ENCODE measurements at regions not wholly inside any gene's neighbourhood (a gene's known extent, or its start where the extent isn't known, plus 50 kb on each side); places are given as distances from the start of the nearest gene placed in this dataset.

- H3K27ac ChIP-seq = no peak overlapping the region
- no peaks in the 10 kb centered on the region for H3K36me3 ChIP-seq
- H3K27me3 ChIP-seq = no peaks in the 10 kb centered on the region
- TF ChIP-seq EP300 (IDR thresholded peaks at IDR 0.05) = no peak
- DNase-seq = no peak
- no peak overlapping the region for H3K4me3 ChIP-seq
- H3K9me3 ChIP-seq = no peaks in the 10 kb centered on the region
- H3K4me1 ChIP-seq (ENCODE audit: insufficient read depth) = no peaks in the 10 kb centered on the region
- 63 to 73% (median 73%) methylated on average over 11 of the region's 11 CpGs for WGBS, 3 donors
- intact Hi-C loops (cut with DNase I) = no loop called here
Measured at GRCh38 chr12:17097674-17098073, 491.7 kb upstream of the LMO3 start.

- DNase-seq = no peak
- no peak for TF ChIP-seq POLR2A (IDR thresholded peaks at IDR 0.05)
- TF ChIP-seq CTCF (IDR thresholded peaks at IDR 0.05) = no peak
- TF ChIP-seq EP300 (IDR thresholded peaks at IDR 0.05) = no peak
- Histone ChIP-seq H3K4me1 (ENCODE audit: insufficient read depth) (no peaks in the 10 kb centered on the region), H3K4me3 (no peak overlapping the region), H3K36me3 (no peaks in the 10 kb centered on the region), H3K9me3 (no peaks in the 10 kb centered on the region), H3K27me3 (no peaks in the 10 kb centered on the region), H3K27ac (no peak overlapping the region)
- intact Hi-C loops (cut with DNase I) = no loop called here
Measured at GRCh38 chr12:17084831-17085230, 478.9 kb upstream of the LMO3 start.

GRCh38 chr12:17079251-17079909 is 473.4 kb upstream of the LMO3 start:
- no peak for DNase-seq
- H3K36me3 ChIP-seq = no peaks in the 10 kb centered on the region
- no peak overlapping the region for H3K27ac ChIP-seq
- intact Hi-C loops (cut with DNase I) = no loop called here
- H3K27me3 ChIP-seq = no peaks in the 10 kb centered on the region
- H3K9me3 ChIP-seq = no peaks in the 10 kb centered on the region
- WGBS, 3 donors = 89 to 93% (median 91%) methylated on average over 4 of the region's 4 CpGs
- no peaks in the 10 kb centered on the region for H3K4me1 ChIP-seq (ENCODE audit: insufficient read depth)
- H3K4me3 ChIP-seq = no peak overlapping the region
- TF ChIP-seq EP300 (IDR thresholded peaks at IDR 0.05) (no peak), POLR2A (IDR thresholded peaks at IDR 0.05) (no peak), CTCF (IDR thresholded peaks at IDR 0.05) (no peak)

GRCh38 chr12:17077594-17077993 is 471.6 kb upstream of the LMO3 start:
- H3K27me3 ChIP-seq = no peaks in the 10 kb centered on the region
- TF ChIP-seq POLR2A (IDR thresholded peaks at IDR 0.05) (no peak), CTCF (IDR thresholded peaks at IDR 0.05) (no peak), EP300 (IDR thresholded peaks at IDR 0.05) (no peak)
- H3K36me3 ChIP-seq = no peaks in the 10 kb centered on the region
- WGBS, 3 donors = 88 to 92% (median 89%) methylated on average over 3 of the region's 3 CpGs
- H3K27ac ChIP-seq = no peak overlapping the region
- no peaks in the 10 kb centered on the region for H3K9me3 ChIP-seq
- H3K4me1 ChIP-seq (ENCODE audit: insufficient read depth) = no peaks in the 10 kb centered on the region
- no peak overlapping the region for H3K4me3 ChIP-seq
- intact Hi-C loops (cut with DNase I) = no loop called here
- no peak for DNase-seq

GRCh38 chr12:17076811-17077210 is 470.8 kb upstream of the LMO3 start:
- no peak for DNase-seq
- TF ChIP-seq EP300 (IDR thresholded peaks at IDR 0.05) (no peak), POLR2A (IDR thresholded peaks at IDR 0.05) (no peak), CTCF (IDR thresholded peaks at IDR 0.05) (no peak)
- H3K4me1 ChIP-seq (ENCODE audit: insufficient read depth) = no peaks in the 10 kb centered on the region

More at GRCh38 chr12:17076811-17077210, 470.8 kb upstream of the LMO3 start:
- no peak overlapping the region for H3K27ac ChIP-seq
- intact Hi-C loops (cut with DNase I) = no loop called here
- H3K4me3 ChIP-seq = no peak overlapping the region
- no peaks in the 10 kb centered on the region for H3K9me3 ChIP-seq
- H3K27me3 ChIP-seq = no peaks in the 10 kb centered on the region
- no peaks in the 10 kb centered on the region for H3K36me3 ChIP-seq
